ENCODE measurements at regions not wholly inside any gene's neighbourhood (a gene's known extent, or its start where the extent isn't known, plus 50 kb on each side); places are given as distances from the start of the nearest gene placed in this dataset.

DNA sequence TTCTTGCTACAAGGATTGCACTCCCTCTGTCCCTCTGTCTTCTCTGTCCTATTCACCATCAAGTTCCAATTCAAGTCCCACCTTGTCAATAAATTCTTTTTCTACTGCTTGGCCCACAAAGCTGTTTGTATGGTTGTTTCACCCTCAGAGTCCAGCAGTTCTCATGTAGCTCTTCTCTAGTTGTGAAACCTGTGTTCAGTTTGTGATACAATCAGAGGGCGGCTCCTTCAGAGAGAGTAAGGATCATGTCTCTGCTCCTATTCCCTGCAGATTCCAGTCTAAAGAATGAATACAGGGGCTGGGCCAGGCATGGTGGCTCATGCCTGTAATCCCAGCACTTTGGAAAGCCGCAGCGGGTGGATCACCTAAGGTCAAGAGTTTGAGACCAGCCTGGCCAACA lies 126.6 kb upstream of the BET1 start:
- intact Hi-C loops (cut with micrococcal nuclease) = no loop called here
- no peaks in the 10 kb centered on the region for H3K36me3 ChIP-seq (ENCODE audit: control insufficient read depth in 2 of 2, extremely low read depth in 1 of 2, insufficient read depth in 2 of 2, low read length in 2 of 2)
- no peak overlapping the region for H3K9ac ChIP-seq (replicated peaks; ENCODE audit: extremely low read depth, insufficient read depth, low read length)
- ChIA-PET CTCF (interaction anchor here (0.8 to 1.7 kb wide), 2 partner anchors 13 to 44 kb away, joined by 3 to 4 read pairs; no protein-coding TSS in a partner anchor), POLR2A (no interaction called here)
- dilution Hi-C loops (cut with MboI; ENCODE audit: extremely low pct_ligation_motif_present, low sequenced_read_pairs) = no loop called here
- peaks cover 16% of the 10 kb centered on the region for H3K4me1 ChIP-seq (ENCODE audit: control insufficient read depth, extremely low read depth, insufficient read depth, low read length)
- no peaks in the 10 kb centered on the region for H3K9me1 ChIP-seq (replicated peaks; ENCODE audit: control insufficient read depth, extremely low read depth, insufficient read depth, low read length)
- H3K27me3 ChIP-seq (ENCODE audit: control insufficient read depth in 2 of 2, insufficient read depth in 2 of 2, low read length in 2 of 2) = no peaks in the 10 kb centered on the region
- H2AFZ ChIP-seq (ENCODE audit: low read depth, low read length) = peak overlapping the region; percentile 44
- no peaks in the 10 kb centered on the region for H3K9me3 ChIP-seq (replicated peaks; ENCODE audit: control insufficient read depth, insufficient read depth, low read length)
- H3K4me3 ChIP-seq (replicated peaks in 1 of 3; ENCODE audit: insufficient read depth in 1 of 3, low read depth in 1 of 3, low read length in 3 of 3) = no peak overlapping the region
- BruUV-seq (replicated peaks) = no TSS peak
- no peaks in the 10 kb centered on the region for H4K20me1 ChIP-seq (replicated peaks; ENCODE audit: control insufficient read depth, extremely low read depth, insufficient read depth, low read length)
- TF ChIP-seq GATA2 (IDR thresholded peaks at IDR 0.05; ENCODE audit: insufficient read depth, insufficient read length, low read depth, low read length) = no peak
- no peak for TF ChIP-seq POLR2AphosphoS5 (IDR thresholded peaks at IDR 0.05; ENCODE audit: insufficient read depth, low read depth, low read length)
- FAIRE-seq = no peak
- no peak for DNase-seq (ENCODE audit: low read depth, low spot score)
- H3K27ac ChIP-seq (ENCODE audit: insufficient read depth, low read depth, low read length) = no peak overlapping the region
- H3K4me2 ChIP-seq (ENCODE audit: insufficient read depth, low read length) = no peak overlapping the region
- H3K79me2 ChIP-seq (ENCODE audit: control insufficient read depth, insufficient read depth, low read length) = no peaks in the 10 kb centered on the region

DNA sequence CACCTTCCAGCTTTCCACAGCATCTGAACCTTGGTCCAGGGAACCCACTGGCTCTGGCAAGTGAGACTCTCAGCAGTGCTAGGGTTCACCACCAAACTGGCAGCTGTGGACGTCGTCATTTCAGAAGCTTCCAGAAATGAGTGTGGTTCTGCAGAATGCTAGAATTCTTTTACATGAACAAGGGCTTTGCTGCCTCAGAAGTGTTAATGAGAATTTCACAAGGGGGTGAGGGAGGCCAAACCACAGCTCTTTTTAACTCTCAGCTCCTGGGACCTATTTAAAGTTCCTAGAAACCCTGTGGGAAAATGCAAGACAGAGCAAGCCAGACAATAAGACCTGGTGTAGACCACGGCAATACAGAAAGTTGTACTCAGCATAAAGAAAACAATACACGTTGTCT lies 129.3 kb upstream of the BET1 start:
- ChIA-PET CTCF (interaction anchor here (1.2 to 2.8 kb wide), 4 partner anchors 8 to 35 kb away, joined by 3 to 10 read pairs (median 4); no protein-coding TSS in a partner anchor), POLR2A (interaction anchor here (1.3 kb wide), 1 partner anchor 10 kb away, joined by 3 read pairs; no protein-coding TSS in a partner anchor)
- intact Hi-C loops (cut with micrococcal nuclease) = no loop called here
- H3K79me2 ChIP-seq (ENCODE audit: control insufficient read depth, insufficient read depth, low read length) = no peaks in the 10 kb centered on the region
- TF ChIP-seq, protein P1, sequence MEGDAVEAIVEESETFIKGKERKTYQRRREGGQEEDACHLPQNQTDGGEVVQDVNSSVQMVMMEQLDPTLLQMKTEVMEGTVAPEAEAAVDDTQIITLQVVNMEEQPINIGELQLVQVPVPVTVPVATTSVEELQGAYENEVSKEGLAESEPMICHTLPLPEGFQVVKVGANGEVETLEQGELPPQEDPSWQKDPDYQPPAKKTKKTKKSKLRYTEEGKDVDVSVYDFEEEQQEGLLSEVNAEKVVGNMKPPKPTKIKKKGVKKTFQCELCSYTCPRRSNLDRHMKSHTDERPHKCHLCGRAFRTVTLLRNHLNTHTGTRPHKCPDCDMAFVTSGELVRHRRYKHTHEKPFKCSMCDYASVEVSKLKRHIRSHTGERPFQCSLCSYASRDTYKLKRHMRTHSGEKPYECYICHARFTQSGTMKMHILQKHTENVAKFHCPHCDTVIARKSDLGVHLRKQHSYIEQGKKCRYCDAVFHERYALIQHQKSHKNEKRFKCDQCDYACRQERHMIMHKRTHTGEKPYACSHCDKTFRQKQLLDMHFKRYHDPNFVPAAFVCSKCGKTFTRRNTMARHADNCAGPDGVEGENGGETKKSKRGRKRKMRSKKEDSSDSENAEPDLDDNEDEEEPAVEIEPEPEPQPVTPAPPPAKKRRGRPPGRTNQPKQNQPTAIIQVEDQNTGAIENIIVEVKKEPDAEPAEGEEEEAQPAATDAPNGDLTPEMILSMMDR (IDR thresholded peaks at IDR 0.05; ENCODE audit: extremely low read depth in 1 of 2, insufficient read depth in 1 of 2, low read depth in 1 of 2, low read length in 2 of 2) = no peak
- TF ChIP-seq EZH2 (IDR thresholded peaks at IDR 0.05; ENCODE audit: borderline replicate concordance, low read depth, low read length, severe bottlenecking) = no peak
- TF ChIP-seq, protein P2, sequence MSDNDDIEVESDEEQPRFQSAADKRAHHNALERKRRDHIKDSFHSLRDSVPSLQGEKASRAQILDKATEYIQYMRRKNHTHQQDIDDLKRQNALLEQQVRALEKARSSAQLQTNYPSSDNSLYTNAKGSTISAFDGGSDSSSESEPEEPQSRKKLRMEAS (IDR thresholded peaks at IDR 0.05; ENCODE audit: insufficient read depth, insufficient read length) = no peak
- DNase-seq (ENCODE audit: low read depth, low spot score) (no peak), FAIRE-seq (no peak)
- H4K20me1 ChIP-seq (replicated peaks; ENCODE audit: control insufficient read depth, extremely low read depth, insufficient read depth, low read length) = no peaks in the 10 kb centered on the region
- peaks cover 16% of the 10 kb centered on the region for H3K4me1 ChIP-seq (ENCODE audit: control insufficient read depth, extremely low read depth, insufficient read depth, low read length)
- dilution Hi-C loops (cut with MboI; ENCODE audit: extremely low pct_ligation_motif_present, low sequenced_read_pairs) = no loop called here
- no peaks in the 10 kb centered on the region for H3K36me3 ChIP-seq (ENCODE audit: control insufficient read depth in 2 of 2, extremely low read depth in 1 of 2, insufficient read depth in 2 of 2, low read length in 2 of 2)
- H3K4me3 ChIP-seq (replicated peaks in 1 of 3; ENCODE audit: insufficient read depth in 1 of 3, low read depth in 1 of 3, low read length in 3 of 3) = no peak overlapping the region
- no peaks in the 10 kb centered on the region for H3K9me3 ChIP-seq (replicated peaks; ENCODE audit: control insufficient read depth, insufficient read depth, low read length)
- no TSS peak for BruUV-seq (replicated peaks)
- no peak overlapping the region for H3K4me2 ChIP-seq (ENCODE audit: insufficient read depth, low read length)
- no peaks in the 10 kb centered on the region for H3K27me3 ChIP-seq (ENCODE audit: control insufficient read depth in 2 of 2, insufficient read depth in 2 of 2, low read length in 2 of 2)
- H3K9me1 ChIP-seq (replicated peaks; ENCODE audit: control insufficient read depth, extremely low read depth, insufficient read depth, low read length) = no peaks in the 10 kb centered on the region
- peak overlapping the region; percentile 72 for H2AFZ ChIP-seq (ENCODE audit: low read depth, low read length)
- no peak overlapping the region for H3K9ac ChIP-seq (replicated peaks; ENCODE audit: extremely low read depth, insufficient read depth, low read length)
- H3K27ac ChIP-seq (ENCODE audit: insufficient read depth, low read depth, low read length) = no peak overlapping the region
